K562 (cell line): ENCODE measurements at regions not wholly inside any gene's neighbourhood (a gene's known extent, or its start where the extent isn't known, plus 50 kb on each side); places are given as distances from the start of the nearest gene placed in this dataset.

Source experiments
- ATAC-seq: fragments of 200-7000 bp; cut with Tn5 transposase; 3 replicates; pipeline ENCODE4 v1.9.1; 2020; ENCODE audit warnings: moderate library complexity
- BruUV-seq: library from RNA; stranded (reverse); fragments of 400-500 nt; replicated peaks from 2 replicates; lab custom pipeline; 2021; lab: Mats Ljungman, UMichigan
- CTCF ChIA-PET: fragments of 300-600 bp; formaldehyde crosslinking; extraction: SDS; loops from one replicate; lab custom pipeline; 2021; ENCODE audit warnings: low intra/inter-chr PET ratio; lab: Yijun Ruan, JAX
- POLR2A ChIA-PET: fragments of 300-600, 350-650 bp; sonication (Branson Sonifier 250); formaldehyde crosslinking; extraction: SDS; loops from one replicate; lab custom pipeline; 2021; ENCODE audit warnings: antibody characterized with exemption, inconsistent platforms; lab: Yijun Ruan, JAX
- DNase-seq, 4 experiments: peaks; one replicate each; pipeline versions ENCODE4 v3.0.0 to v3.0.0-alpha.2; 2011 to 2018; ENCODE audit warnings: low spot score in 3 of 4, mixed read lengths in 3 of 4; ENCODE audit errors: extremely low read depth in 1 of 4
- FAIRE-seq: peaks from 2 replicates; lab custom pipeline; 2011; peaks lifted over from hg19 to GRCh38; lab: Jason Lieb, UNC
- H2AFZ ChIP-seq: 2 replicates; pipeline ENCODE4 v1.6.0; 2011; ENCODE audit warnings: low read depth, low read length, control low read depth, inconsistent platforms
- H3K27ac ChIP-seq: fragments of 200-600 bp; 3 replicates; pipeline ENCODE4 v1.8.0; 2011; ENCODE audit warnings: low read depth, mild to moderate bottlenecking, control low read depth, inconsistent platforms, low read length, moderate library complexity, mixed read lengths; ENCODE audit errors: extremely low read depth
- H3K27me3 ChIP-seq, 2 experiments: fragments of 300-600 bp in 1 of 2; 2 replicates in 1 of 2; 3 replicates in 1 of 2; pipeline versions ENCODE4 v1.6.0 to v1.8.0; 2011; ENCODE audit warnings: inconsistent platforms in 2 of 2, low read length in 2 of 2, mild to moderate bottlenecking in 1 of 2, mixed read lengths in 1 of 2, moderate library complexity in 1 of 2; ENCODE audit not compliant: control insufficient read depth in 2 of 2, insufficient read depth in 2 of 2
- H3K36me3 ChIP-seq: fragments of 300-600 bp; 3 replicates; pipeline ENCODE4 v1.8.0; 2011; ENCODE audit warnings: mild to moderate bottlenecking, low read length, inconsistent platforms; ENCODE audit not compliant: control insufficient read depth, insufficient read depth
- H3K4me1 ChIP-seq, 2 experiments: fragments of 200-600 bp in 1 of 2; replicated peaks in 1 of 2; 2 replicates in 1 of 2; 3 replicates in 1 of 2; pipeline versions ENCODE4 v1.5.1 to v1.8.0; 2011; ENCODE audit warnings: inconsistent platforms in 2 of 2, low read length in 2 of 2, mild to moderate bottlenecking in 1 of 2, mixed read lengths in 1 of 2, moderate library complexity in 1 of 2; ENCODE audit not compliant: control insufficient read depth in 2 of 2, insufficient read depth in 2 of 2
- H3K4me2 ChIP-seq: 2 replicates; pipeline ENCODE4 v1.6.1; 2011; ENCODE audit warnings: low read length, control low read depth, inconsistent platforms, mixed read lengths; ENCODE audit not compliant: insufficient read depth
- H3K4me3 ChIP-seq: fragments of 200-600 bp; sonication (generic), shearing (Covaris generic); 2 replicates; pipeline ENCODE4 v1.5.1; 2016; ENCODE audit warnings: control low read depth, inconsistent platforms
- H3K79me2 ChIP-seq: fragments of 200-600 bp; 3 replicates; pipeline ENCODE4 v1.8.0; 2011; ENCODE audit warnings: low read length, inconsistent platforms; ENCODE audit not compliant: control insufficient read depth, insufficient read depth
- H3K9ac ChIP-seq, 2 experiments: 2 replicates each; pipeline versions ENCODE4 v1.6.0 to v1.6.1; 2011; ENCODE audit warnings: low read depth in 2 of 2, low read length in 2 of 2, control low read depth in 1 of 2, inconsistent platforms in 1 of 2, mild to moderate bottlenecking in 1 of 2, mixed read lengths in 1 of 2; ENCODE audit not compliant: insufficient read depth in 1 of 2
- H3K9me1 ChIP-seq: one replicate; pipeline ENCODE4 v1.6.0; 2011; ENCODE audit warnings: inconsistent platforms, mild to moderate bottlenecking, low read length, moderate library complexity; ENCODE audit not compliant: control insufficient read depth, insufficient read depth
- H3K9me3 ChIP-seq: replicated peaks from 2 replicates; pipeline ENCODE4 v1.5.1; 2011; ENCODE audit warnings: low read depth, low read length, inconsistent platforms; ENCODE audit not compliant: control insufficient read depth, insufficient read depth
- H4K20me1 ChIP-seq: replicated peaks from 2 replicates; pipeline ENCODE4 v1.6.1; 2011; ENCODE audit warnings: low read length, inconsistent platforms, mixed read lengths; ENCODE audit not compliant: control insufficient read depth, insufficient read depth
- ARID3B ChIP-seq: fragments of 250-450 bp; sonication (Bioruptor Pico); IDR thresholded peaks from 2 replicates; pipeline ENCODE4 v1.4.0; 2020; ENCODE audit warnings: borderline replicate concordance
- CHD4 ChIP-seq: fragments of 200-600 bp; sonication (generic); IDR thresholded peaks from 3 replicates; pipeline ENCODE4 v1.6.1; 2012; ENCODE audit warnings: low read depth, mild to moderate bottlenecking, mixed read lengths, low read length, inconsistent platforms; ENCODE audit not compliant: insufficient read depth, insufficient replicate concordance, poor library complexity, severe bottlenecking
- FOXP1 ChIP-seq: sonication (generic); formaldehyde crosslinking; IDR thresholded peaks from 2 replicates; pipeline ENCODE4 v1.8.0; 2022; ENCODE audit warnings: mild to moderate bottlenecking, missing genetic modification reagents
- MIER1 ChIP-seq: fragments of 450-650 bp; IDR thresholded peaks from 2 replicates; pipeline ENCODE4 v1.6.1; 2016; ENCODE audit warnings: antibody characterized with exemption, mild to moderate bottlenecking, low read depth
- RBM25 ChIP-seq: fragments of 200-400 bp; formaldehyde crosslinking; IDR thresholded peaks from 2 replicates; pipeline ENCODE4 v1.6.1; 2018; ENCODE audit warnings: low read length, low read depth, moderate library complexity; ENCODE audit not compliant: severe bottlenecking
- THRB ChIP-seq: fragments of 450-650 bp; formaldehyde crosslinking; conservative IDR thresholded peaks from 2 replicates; pipeline ENCODE4 v1.4.0; 2022; ENCODE audit warnings: mild to moderate bottlenecking, missing genetic modification characterization
- ZBTB11 ChIP-seq, 3 experiments: fragments of 200-800 bp in 1 of 3; fragments of 250-450 bp in 1 of 3; fragments of 450-650 bp in 1 of 3; sonication (Bioruptor Pico) in 1 of 3; sonication (Bioruptor generic) in 1 of 3; formaldehyde crosslinking in 1 of 3; IDR thresholded peaks; 2 replicates each; pipeline versions ENCODE4 v1.6.1 to v1.8.0; 2016 to 2022; ENCODE audit warnings: mild to moderate bottlenecking in 2 of 3, missing genetic modification characterization in 2 of 3, missing compliant biosample characterization in 1 of 3, moderate library complexity in 1 of 3
- ZFP91 ChIP-seq: sonication (generic); formaldehyde crosslinking; IDR thresholded peaks from 2 replicates; pipeline ENCODE4 v1.8.0; 2022; ENCODE audit warnings: mild to moderate bottlenecking, missing genetic modification reagents
- ZNF280B ChIP-seq: fragments of 250-450 bp; sonication (Bioruptor Pico); IDR thresholded peaks from 2 replicates; pipeline ENCODE4 v1.5.1; 2021; ENCODE audit warnings: mild to moderate bottlenecking
- ZSCAN32 ChIP-seq: fragments of 450-650 bp; formaldehyde crosslinking; IDR thresholded peaks from 2 replicates; pipeline ENCODE4 v1.4.0; 2020; ENCODE audit warnings: mild to moderate bottlenecking, moderate library complexity
- WGBS: fragments of 100-300 bp; shearing (Covaris generic); methylation state at CpG from one replicate; pipeline ENCODE4 v1.1.6; 2016; ENCODE audit warnings: low coverage, mixed read lengths; ENCODE audit not compliant: insufficient coverage; ENCODE audit errors: missing lambda C conversion rate; 5-methylcytosine and 5-hydroxymethylcytosine counted together
- in situ Hi-C: fragments of 300-500 bp; cut with MboI; formaldehyde crosslinking; loops from 4 replicates; pipeline ENCODE4 v1.15.0; 2018; ENCODE audit warnings: inconsistent platforms, mixed read lengths
- intact Hi-C: fragments of 100-400 bp; cut with micrococcal nuclease; formaldehyde crosslinking; loops from 2 replicates; pipeline ENCODE4 v1.14.2; 2022

- intact Hi-C loops (no loop called here), in situ Hi-C loops (no loop called here)
- ChIA-PET POLR2A (no interaction called here), CTCF (no interaction called here)
- ATAC-seq (no peak), FAIRE-seq (no peak), DNase-seq (no peak)
- Histone ChIP-seq H3K79me2 (no peaks in the 10 kb centered on the region), H3K27me3 (no peaks in the 10 kb centered on the region), H3K9me3 (no peaks in the 10 kb centered on the region), H3K36me3 (no peaks in the 10 kb centered on the region), H3K4me1 (no peaks in the 10 kb centered on the region), H3K27ac (no peak overlapping the region), H3K9me1 (no peaks in the 10 kb centered on the region), H3K9ac (no peak overlapping the region), H4K20me1 (no peaks in the 10 kb centered on the region), H3K4me3 (no peak overlapping the region), H2AFZ (no peak overlapping the region), H3K4me2 (no peak overlapping the region)
- no TSS peak for BruUV-seq
- WGBS: 0% methylated on average over 1 of the region's 1 CpG
- TF ChIP-seq FOXP1 (CRISPR knock-in tag) (no peak), ARID3B (CRISPR knock-in tag) (no peak), ZNF280B (CRISPR knock-in tag) (no peak), RBM25 (no peak), ZSCAN32 (CRISPR knock-in tag) (no peak), THRB (CRISPR knock-in tag) (no peak), ZBTB11 (CRISPR knock-in tag; IDR thresholded peaks at IDR 0.05) (no peak), MIER1 (no peak), CHD4 (no peak), ZFP91 (CRISPR knock-in tag) (no peak)
These were observed 331.0 kb upstream of the RGMB start for GRCh38 chr5:98442448-98442847.
